HG03103 (cell line): ENCODE measurements at regions not wholly inside any gene's neighbourhood (a gene's known extent, or its start where the extent isn't known, plus 50 kb on each side); places are given as distances from the start of the nearest gene placed in this dataset.
"Not testable (repeated sequence)": the region's sequence is repeated elsewhere in the genome, so short reads cannot be mapped to it uniquely, and the experiment has no call there.

Source experiments
- ATAC-seq: cut with Tn5 transposase; IDR thresholded peaks from one replicate; pipeline ENCODE4 v1.9.1; 2021; ENCODE audit warnings: low read depth; ENCODE audit not compliant: unreplicated experiment

DNA sequence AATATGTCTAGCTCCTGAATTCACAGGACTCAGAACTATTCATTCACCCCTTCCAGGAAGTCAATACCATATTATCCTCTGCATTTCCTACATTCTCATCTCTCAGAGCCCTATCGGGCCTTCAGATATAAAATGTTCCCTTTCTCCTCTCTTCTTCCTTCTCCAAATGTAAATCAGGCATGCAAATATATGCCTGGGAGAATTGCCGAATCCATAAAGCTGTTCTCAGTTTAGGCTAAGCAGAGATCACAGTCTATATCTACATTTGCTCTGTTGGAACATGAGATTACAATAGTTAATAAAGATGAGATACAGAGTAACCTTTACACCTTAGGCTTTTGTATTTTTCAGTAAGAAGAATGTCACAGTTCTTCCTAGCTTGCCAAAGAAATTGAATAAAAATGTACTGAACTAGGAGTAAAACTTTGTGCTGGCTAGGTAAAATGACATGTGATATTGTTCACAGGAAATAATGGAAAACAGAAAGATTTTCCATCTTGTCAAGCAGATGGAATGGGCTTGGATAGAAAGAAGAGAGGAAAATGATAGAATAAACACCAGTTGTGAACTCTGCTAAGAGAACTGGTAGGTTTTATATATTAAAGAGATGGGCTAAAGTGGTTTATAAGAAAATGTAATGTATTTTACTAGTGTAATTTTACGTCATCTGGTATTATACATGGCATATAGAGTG, 161.5 kb downstream of the NRIP1 start:
- ATAC-seq = no peak

DNA sequence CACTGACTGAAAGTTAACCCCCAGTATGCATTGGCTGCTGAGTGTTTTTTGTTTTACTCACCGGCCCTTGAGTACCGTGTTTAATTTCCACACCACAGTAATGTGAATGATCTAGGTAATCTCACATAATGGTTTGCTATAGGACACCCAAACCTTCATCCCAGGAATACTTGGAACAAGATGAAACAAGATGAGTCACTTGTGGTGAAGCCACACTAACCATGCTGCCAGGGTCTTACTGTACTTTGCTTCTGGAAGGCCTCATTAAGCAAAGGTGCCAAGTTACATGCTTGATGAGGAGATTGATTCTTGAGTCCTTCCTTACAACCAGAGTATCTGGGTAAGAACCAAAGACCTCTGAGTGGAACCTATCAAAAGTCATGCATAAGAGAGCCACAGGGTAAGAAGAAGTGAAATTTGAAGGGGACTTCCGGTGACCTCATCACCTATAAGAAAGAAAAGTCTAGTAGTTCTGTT, 163.3 kb downstream of the NRIP1 start:
- ATAC-seq = no peak

DNA sequence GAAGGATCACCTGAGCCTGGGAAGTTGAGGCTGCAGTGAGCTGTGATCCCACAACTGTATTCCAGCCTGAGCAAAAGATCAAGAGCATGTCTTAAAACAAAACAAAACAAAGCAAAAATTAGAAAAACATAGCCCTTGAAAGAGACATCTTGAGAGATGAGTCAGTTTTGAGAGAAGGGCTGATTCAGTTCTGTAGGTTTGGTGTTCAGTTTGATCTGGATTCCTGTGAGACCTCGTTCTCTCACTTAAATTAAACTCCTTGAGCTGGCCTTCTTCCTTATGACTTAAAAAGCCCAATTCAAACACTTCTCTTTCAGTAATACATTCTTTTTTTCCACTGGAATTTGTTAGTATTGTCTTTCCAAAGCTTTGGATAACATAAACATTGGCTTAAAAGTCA, 164.2 kb downstream of the NRIP1 start:
- ATAC-seq = no peak

DNA sequence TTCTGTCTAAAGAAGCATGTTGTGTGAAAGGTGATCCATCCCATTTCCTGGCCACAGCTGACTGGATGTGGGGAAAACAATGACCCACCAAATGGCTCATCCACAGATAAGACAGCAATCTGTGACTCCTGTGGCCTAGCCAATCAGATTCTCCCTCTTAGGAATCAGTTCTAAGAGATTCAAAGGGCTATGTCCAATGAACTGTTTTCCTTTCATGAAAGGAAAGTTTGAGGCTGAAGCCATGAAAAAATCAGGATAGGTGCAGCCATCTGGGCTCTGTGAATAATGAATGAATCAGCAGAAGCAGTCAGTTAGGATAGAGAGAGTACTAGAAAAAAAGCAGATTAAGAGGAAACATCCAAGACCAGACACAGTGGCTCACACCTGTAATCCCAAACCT, 164.7 kb downstream of the NRIP1 start:
- no peak for ATAC-seq

DNA sequence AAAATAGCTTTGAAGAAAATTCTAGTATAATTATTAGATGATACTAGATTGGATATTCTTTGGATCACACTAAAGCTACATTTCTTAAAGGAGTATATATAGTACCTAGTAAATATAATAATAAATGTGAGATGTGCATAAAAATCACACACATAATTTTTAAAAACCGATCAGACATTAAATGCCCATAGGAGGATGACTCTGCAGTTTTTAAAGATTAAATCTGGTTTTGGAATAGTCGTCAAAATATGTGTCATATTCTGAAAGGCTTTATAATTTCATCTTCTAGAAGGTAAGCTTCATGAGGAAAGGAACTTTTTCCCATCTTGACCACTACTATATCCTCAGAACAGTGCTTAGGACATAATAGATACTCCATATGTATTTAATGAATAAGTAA, 169.0 kb downstream of the NRIP1 start:
- no peak for ATAC-seq

DNA sequence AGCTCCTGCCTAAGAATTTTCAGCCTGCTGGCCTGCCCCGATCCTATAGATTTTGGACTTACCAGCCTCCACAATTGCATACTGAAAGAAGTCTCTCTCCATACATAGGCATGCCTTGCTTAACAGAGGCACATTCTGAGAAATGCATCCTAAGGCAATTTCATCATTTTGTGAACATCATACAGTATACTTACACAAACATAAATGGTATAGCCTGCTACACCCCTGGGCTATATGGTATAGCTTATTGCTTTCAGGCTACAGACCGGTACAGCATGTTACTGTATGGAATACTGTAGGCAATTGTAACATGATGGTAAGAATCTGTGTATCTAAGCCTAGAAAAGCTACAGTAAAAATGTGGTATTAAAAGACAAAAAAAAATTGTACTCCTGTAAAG, 174.7 kb downstream of the NRIP1 start:
- ATAC-seq = no peak

DNA sequence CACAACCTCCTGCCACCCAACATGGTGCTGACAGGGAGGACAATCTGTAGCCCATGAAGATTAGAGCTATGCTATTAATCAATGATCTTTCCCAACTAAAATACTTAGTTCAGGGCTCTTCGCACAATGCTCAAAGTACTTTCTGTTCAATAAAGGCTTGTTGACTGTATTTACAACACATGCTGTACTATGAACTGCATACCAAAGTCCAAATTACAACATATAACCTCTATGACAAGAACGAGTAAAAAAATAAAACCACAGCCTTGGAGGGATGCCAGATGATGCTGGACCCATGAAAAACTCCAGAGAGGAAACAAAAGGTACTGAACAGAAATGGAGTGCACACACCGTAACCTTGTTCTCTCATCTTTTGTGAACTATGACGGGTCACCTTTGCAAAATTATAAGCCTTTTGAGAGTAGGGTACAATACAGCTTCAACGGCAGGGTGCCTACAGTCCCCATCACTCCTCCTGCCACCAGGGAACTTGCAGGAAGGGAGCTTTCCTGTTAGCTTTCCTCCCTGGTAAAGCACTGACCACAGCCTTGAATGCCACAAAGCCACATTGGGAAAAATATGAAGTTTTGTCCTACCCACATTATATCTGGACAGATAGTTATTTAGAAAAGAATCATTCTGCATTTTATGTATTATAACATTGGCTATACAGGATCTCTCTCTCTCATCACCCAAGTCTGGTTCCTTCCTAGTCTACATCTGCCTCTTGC, 175.6 kb downstream of the NRIP1 start:
- no peak for ATAC-seq

DNA sequence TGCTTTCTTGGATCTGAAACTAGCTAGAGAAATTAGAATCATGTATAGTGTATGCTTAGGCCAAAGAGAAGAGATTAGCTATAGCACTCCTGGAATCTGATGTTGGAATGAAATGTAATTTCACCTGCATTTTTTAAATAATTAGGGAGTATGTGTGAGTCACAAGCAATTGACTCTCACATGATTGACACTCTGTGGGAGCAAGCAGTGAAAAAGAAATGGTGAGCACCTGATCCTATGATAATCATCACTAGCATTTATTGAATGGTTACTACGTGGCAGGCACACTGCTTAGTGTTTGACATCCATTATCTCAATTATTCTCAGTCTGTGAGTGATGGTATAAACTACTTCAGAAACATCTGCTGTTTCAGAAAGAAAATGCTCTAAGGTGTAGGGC, 176.6 kb downstream of the NRIP1 start:
- ATAC-seq = no peak

DNA sequence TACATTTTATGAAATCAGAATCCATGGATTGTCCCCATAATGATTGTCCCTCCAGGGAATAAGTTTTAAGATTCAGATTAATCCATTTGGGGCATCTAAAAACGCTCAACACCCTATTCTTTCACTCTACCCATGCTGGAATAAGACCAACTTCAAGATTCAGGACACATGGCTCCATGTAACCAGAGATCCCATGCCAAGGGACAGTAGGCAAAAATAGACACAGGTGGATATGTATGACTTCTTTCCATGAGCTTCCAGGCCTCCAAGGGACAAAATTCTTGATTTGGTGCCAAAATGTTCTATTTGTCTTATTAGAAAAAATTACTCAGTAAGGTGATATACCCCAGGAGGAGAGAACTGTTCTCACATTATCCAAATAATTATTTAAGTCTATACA, 178.8 kb downstream of the NRIP1 start:
- ATAC-seq = no peak

DNA sequence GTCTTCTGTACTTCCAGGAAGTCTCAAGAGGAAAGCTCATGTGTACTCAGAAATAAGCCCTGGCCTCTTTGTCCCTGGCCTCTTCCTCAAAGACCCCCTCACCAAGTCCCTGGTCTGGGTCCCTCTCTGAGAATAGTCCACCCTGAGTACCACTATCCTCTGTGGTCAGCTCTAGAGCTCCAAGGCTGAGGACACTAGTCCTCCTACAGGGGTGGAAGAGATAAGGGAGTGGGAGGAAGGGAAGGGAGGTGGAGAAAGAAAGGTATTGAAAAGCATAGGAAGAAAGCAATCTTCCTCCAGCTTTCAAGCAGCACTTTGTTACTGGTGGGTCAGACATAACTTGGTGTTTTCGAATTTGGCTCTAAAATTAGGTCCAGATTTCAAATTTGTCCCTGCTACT, 181.4 kb downstream of the NRIP1 start:
- ATAC-seq = no peak

DNA sequence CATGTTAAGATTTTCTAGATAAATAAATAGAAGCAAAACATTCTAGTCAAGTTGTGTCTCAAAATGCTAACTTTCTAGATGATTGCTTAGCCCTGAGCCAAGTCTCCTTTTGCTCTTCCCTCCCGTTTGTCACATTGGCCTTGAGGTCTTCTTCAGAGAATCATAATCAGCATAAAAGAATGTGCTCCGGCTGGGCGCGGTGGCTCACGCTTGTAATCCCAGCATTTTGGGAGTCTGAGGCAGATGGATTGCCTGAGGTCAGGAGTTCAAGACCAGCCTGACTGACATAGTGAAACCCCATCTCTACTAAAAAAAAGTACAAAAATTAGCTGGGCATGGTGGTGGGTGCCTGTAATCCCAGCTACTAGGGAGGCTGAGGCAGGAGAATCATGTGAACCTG, 182.3 kb downstream of the NRIP1 start:
- not testable (repeated sequence) for ATAC-seq

DNA sequence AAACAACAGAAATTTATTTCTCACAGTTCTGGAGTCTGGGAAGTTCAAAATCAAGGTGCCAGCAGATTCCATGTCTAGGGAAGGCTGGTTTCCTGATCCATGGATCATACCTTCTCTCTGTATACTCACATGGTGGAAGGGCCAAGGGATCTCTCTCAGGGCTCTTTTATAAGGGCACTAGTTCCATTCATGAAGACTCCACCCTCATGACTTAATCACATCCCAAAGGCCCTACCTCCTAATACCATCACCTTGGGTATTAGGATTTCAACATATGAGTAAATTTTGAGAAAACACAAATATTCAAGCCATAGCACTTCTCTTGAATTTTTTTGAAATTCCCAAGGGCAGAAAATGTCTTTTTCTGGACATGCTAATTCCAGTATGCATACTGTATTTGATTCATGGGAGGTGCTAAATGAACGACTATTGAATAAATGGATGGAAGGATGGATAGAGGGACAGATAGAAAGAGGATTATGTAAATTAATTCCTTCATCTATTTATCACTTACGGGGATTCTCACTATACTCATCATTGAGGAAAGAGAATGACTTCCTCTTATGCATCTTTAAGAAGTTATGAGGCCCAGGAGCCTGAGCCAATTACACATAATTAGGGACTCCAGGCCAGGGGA, 182.8 kb downstream of the NRIP1 start:
- no peak for ATAC-seq

DNA sequence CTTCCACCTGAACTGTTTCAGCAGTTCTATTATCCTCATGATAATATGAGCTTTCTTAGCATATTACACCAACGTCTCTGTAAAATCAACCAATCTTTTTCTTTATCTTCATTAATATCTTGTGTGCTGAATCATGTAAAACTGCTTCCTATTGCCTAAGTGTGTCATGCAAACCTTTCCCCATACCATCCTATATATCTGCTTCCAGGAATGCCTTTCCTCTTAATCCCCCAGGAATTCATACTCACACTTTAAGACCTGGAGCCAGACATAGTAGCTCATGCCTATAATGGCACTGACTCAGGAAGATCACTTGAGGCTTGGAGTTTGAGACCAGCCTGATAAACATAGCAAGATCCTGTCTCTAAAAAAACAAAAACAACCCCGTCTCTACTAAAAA, 183.9 kb downstream of the NRIP1 start:
- ATAC-seq = no peak

DNA sequence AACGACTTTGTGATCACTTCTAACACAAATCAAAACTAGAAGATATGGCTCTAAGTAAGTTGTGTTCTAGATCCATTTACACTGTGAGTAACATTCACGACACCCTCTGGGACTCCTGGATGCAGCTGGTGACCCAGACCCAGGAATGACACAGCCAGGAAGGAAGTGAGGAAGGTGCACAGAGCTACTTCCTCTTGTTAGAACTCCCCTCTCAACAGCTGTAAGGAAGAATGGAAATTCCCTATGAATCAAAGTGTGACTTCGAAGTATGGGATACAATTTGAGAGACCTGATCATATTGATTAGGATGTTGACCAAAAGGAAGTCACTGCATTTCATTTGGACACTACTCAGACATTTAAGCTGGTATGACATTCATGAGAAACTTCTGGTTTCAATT, 185.3 kb downstream of the NRIP1 start:
- ATAC-seq = no peak

DNA sequence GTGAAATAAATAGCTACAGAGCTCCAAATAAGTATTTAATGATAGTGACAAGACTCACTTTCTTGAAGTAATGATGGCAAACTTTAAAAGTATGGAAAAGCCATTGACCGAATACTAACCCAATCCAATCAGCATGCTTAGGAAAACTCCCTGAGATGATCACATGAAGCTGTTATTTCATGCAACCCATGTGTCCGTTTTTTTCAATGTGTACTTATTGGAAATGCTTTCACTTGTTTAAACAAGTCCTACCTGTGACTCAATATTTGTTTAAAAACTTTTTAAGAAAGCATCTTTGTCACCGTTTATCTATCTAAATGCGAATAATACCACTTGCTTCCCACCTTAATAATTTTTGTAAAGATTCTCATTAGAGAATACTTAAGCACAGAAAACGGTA, 185.8 kb downstream of the NRIP1 start:
- no peak for ATAC-seq

DNA sequence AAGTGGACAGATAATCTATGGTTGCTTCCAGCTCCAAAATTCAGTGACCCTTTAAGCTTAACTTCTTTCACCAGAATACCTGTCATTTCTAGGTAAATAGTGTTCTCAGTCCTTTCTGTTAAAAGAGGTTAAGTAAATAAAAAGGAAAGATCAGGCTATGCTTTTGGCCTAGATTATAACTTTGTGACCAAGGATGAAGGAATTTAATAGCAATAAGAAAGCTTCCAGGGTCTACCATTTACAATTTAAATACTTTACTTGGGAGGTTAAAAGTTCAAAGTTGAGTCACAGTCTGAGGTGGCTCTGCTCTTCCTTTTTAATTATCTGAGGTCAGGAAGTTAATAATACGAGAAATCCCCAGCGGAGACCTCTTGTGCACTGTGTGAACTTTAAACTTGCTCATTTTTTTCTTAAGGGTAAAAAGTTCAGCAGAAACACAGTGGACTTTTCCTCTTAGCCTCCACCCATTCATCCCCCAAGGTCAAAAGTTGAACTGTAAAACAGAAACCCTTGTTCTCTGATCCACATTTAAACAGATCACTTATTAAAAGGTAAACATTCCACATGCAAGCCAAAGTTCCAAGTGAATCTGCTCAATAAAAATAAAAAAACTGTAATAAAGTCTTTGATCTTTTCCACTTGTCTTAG, 187.1 kb downstream of the NRIP1 start:
- ATAC-seq = no peak

DNA sequence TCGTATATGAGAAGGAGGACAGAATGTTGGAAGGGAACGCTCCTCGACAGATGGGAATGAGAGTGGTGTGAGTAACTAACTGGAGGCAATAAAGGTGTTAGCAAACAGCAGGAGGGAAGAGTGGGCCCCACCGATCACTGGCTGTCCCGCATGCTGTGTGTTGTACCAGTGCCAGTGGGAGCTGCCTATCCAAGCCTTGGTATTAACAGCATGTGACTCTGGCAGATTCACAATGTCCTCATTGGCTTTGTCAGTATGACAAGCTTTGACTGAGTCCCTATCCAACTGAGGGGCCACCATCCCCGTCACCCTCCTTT, 188.3 kb downstream of the NRIP1 start:
- ATAC-seq = no peak

DNA sequence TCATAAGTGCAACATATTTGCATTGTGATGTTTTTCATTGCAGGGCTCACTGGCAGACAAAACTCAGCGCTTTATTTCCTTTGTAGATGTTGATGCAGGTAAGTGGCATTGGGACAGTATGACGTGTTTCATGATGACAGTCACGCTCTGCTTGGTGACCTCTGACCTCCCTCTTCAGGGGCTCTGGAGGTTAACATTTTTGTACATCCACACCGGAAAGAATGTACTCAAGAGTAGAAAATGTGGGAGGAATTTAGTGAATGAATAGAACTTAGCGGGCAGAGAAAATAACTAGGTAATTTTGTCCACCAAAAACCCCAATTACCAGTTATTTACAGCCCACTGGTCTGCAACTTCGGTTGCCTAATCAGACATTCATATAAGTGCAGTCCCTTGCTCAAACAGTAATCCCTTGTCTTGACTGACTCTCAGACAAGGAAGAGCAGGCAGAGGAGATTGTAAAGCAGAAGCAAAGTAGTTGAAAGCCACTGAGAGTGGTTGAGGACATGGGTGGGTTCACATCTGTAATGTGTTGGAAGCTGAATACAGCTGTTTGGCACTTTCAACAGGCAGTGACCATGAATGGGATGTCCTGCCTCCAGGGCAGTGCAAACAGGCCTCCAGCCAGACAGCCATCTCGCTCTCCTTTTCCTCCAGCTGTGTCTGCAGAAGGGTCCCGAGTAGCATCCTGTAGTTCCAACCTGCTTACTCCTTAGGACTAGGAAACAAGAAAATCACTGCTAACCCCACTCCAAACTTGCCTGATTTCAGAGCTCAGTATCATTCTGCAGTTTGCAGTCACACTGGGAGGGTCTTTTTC, 188.9 kb downstream of the NRIP1 start:
- peak; percentile 54 for ATAC-seq

DNA sequence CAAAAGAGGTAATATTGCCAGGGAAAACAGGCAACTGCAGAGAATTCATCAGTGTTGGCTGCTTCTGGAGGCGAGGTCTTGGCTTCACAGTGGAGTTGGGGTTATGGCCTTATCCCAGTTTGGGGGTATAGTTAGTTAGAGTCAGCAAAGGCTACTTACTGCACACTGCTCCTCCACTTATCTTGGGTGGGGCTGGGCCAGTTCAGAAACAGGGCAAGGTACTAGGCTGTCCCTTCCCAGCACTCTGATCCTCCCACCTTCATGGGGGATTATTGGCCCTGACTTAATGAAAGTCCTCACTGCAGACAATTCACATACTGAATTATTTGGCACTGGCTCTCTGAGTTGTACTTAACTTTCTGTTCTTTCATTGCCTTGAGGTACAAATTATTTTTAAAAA, 189.6 kb downstream of the NRIP1 start:
- ATAC-seq = no peak

DNA sequence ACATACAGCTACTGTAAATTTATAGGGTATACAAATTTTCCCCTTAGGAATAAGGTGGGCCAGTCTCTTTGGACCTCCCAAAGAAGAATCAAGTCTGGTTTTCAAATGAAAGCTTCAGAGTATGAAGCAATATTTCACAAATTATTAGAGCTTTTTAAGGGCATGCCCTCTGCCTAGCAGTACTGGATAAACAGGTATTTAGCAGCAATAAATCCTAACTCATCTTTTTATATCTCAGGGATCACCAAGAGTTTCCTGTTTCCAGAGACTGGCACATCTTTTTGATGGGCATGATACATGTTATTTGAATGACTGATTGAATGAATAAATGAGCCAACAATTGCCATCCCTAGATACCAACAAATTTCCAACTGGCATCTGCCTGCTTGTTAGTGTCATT, 190.4 kb downstream of the NRIP1 start:
- ATAC-seq = no peak

DNA sequence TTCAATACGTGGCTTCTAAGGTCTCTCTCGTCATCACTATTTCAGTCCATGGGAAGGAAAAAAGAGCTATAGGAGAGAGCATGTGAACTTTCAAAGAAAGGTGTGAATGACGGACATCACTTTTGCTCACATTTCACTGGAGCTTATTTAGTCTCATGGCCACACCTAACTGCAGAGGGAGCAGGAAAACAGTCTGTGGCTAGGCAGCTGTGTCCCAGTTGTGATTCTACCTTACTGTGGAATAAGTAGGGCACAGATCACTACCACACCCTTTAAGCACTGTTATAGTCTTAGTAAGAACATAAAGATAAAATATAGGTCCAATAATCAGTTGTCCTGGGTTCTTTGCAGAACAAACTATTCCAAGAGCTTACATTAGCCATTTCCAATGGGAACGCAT, 192.9 kb downstream of the NRIP1 start:
- ATAC-seq = no peak
